CD4-positive, alpha-beta memory T cell (primary cell): ENCODE measurements at regions not wholly inside any gene's neighbourhood (a gene's known extent, or its start where the extent isn't known, plus 50 kb on each side); places are given as distances from the start of the nearest gene placed in this dataset.
"Not testable (repeated sequence)": the region's sequence is repeated elsewhere in the genome, so short reads cannot be mapped to it uniquely, and the experiment has no call there.

Experiments
- CTCF ChIA-PET: fragments of 350-600 bp; sonication (Branson Sonifier 250); formaldehyde crosslinking; loops from one replicate; lab custom pipeline; 2021; ENCODE audit warnings: inconsistent platforms; ENCODE audit not compliant: partially characterized antibody; lab: Charles Lee
- POLR2A ChIA-PET: fragments of 350-600 bp; sonication (Branson Sonifier 250); formaldehyde crosslinking; loops from one replicate; lab custom pipeline; 2021; ENCODE audit not compliant: partially characterized antibody; lab: Charles Lee
- DNase-seq, 5 donors: peaks; one replicate each; pipeline versions ENCODE4 v3.0.0 to v3.0.0-alpha.2; 2020 to 2022; ENCODE audit warnings: mixed read lengths in 1 of 5
- H3K27ac ChIP-seq: one replicate; pipeline ENCODE4 v1.7.0; 2013; ENCODE audit warnings: low read depth, low read length
- H3K27me3 ChIP-seq: 2 replicates; pipeline ENCODE4 v1.7.0; 2013; ENCODE audit warnings: mild to moderate bottlenecking, low read length, moderate library complexity; ENCODE audit not compliant: insufficient read depth
- H3K36me3 ChIP-seq: 2 replicates; pipeline ENCODE4 v1.7.0; 2013; ENCODE audit warnings: mild to moderate bottlenecking, low read length, moderate library complexity; ENCODE audit not compliant: insufficient read depth
- H3K4me1 ChIP-seq: 2 replicates; pipeline ENCODE4 v1.7.0; 2013; ENCODE audit warnings: mild to moderate bottlenecking, low read length, moderate library complexity; ENCODE audit not compliant: insufficient read depth
- H3K4me3 ChIP-seq, 2 donors: one replicate each; pipeline ENCODE4 v1.7.0; 2013; ENCODE audit warnings: low read length in 2 of 2, mild to moderate bottlenecking in 1 of 2
- H3K9me3 ChIP-seq, 2 donors: one replicate each; pipeline ENCODE4 v1.7.0; 2013; ENCODE audit warnings: low read length in 2 of 2, control low read depth in 1 of 2; ENCODE audit not compliant: control insufficient read depth in 1 of 2
- H3K27ac Mint-ChIP-seq, 7 donors: one replicate each; pipeline ENCODE4 v1.8.0; 2020 to 2021; ENCODE audit warnings: mixed read lengths in 7 of 7, mild to moderate bottlenecking in 6 of 7, inconsistent platforms in 3 of 7, moderate library complexity in 3 of 7
- H3K27me3 Mint-ChIP-seq, 2 donors: one replicate each; pipeline ENCODE4 v1.8.0; 2020 to 2021; ENCODE audit warnings: mixed read lengths in 2 of 2
- H3K36me3 Mint-ChIP-seq, 2 donors: one replicate each; pipeline ENCODE4 v1.8.0; 2020 to 2021; ENCODE audit warnings: mixed read lengths in 2 of 2, inconsistent platforms in 1 of 2, mild to moderate bottlenecking in 1 of 2
- H3K4me1 Mint-ChIP-seq, 4 donors: one replicate each; pipeline ENCODE4 v1.8.0; 2020 to 2021; ENCODE audit warnings: mixed read lengths in 4 of 4, mild to moderate bottlenecking in 1 of 4
- H3K4me3 Mint-ChIP-seq, 8 donors: one replicate each; pipeline ENCODE4 v1.8.0; 2020 to 2021; ENCODE audit warnings: mixed read lengths in 8 of 8, mild to moderate bottlenecking in 7 of 8, moderate library complexity in 6 of 8, inconsistent platforms in 3 of 8
- H3K9me3 Mint-ChIP-seq, 8 donors: one replicate each; pipeline ENCODE4 v1.8.0; 2020 to 2021; ENCODE audit warnings: mixed read lengths in 8 of 8, mild to moderate bottlenecking in 5 of 8, inconsistent platforms in 3 of 8, moderate library complexity in 1 of 8
- intact Hi-C: fragments of 100-400 bp; cut with micrococcal nuclease; formaldehyde crosslinking; loops from one replicate; pipeline ENCODE4 v1.15.1; 2023

- ChIA-PET POLR2A (no interaction called here), CTCF (no interaction called here)
- Mint-ChIP-seq H3K9me3 (peaks cover 0 to 5% (median 3%) of the 10 kb centered on the region in 8 donors), H3K27me3 (no peaks in the 10 kb centered on the region), H3K36me3 (no peaks in the 10 kb centered on the region), H3K4me1 (no peaks in the 10 kb centered on the region), H3K4me3 (no peak overlapping the region), H3K27ac (no peak overlapping the region)
- no peak overlapping the region for H3K4me3 ChIP-seq
- no peaks in the 10 kb centered on the region for H3K36me3 ChIP-seq
- DNase-seq = no peak
- no peaks in the 10 kb centered on the region for H3K9me3 ChIP-seq
- H3K27ac ChIP-seq = no peak overlapping the region
- H3K4me1 ChIP-seq = no peaks in the 10 kb centered on the region
- intact Hi-C loops = no loop called here
- H3K27me3 ChIP-seq = no peaks in the 10 kb centered on the region
These were observed 796.2 kb downstream of the KCNJ3 start for GRCh38 chr2:155494744-155495143.

DNA sequence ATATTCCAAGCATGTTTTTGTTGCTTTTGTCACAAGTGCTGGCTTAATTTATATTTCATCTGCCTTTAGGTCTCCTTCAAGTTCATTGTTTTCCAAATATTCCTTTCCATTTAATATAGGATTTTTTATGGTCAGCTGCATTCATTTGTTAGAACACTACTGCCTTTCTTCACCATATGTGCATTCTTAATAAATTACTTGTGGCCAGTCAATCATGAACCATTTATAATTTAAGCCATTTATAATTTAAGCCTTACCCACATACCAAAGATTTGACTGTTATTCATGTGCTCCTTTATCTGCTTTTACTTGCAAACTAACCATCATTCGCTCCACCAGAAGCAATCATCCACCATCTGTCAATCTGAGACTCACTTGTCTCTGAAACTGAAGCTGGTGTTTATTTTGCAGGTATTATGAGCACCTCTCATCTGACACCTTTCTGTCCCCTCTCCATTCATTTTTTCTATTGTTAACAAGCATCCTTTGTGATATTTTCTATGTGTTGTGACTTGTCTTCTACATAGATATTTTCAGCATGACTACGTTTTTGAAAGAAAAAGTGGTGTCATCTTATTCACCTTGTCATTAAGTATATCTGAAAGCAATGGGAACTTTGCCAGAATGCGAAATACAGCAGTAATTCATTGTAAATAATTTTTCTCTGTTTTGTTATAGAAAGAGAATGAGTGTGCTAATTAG is 786.8 kb downstream of the KCNJ3 start:
- Histone ChIP-seq H3K27ac (no peak overlapping the region), H3K9me3 (no peaks in the 10 kb centered on the region), H3K27me3 (no peaks in the 10 kb centered on the region), H3K4me3 (no peak overlapping the region), H3K4me1 (no peaks in the 10 kb centered on the region), H3K36me3 (no peaks in the 10 kb centered on the region)
- no peaks in the 10 kb centered on the region for H3K27me3 Mint-ChIP-seq
- no peaks in the 10 kb centered on the region for H3K36me3 Mint-ChIP-seq
- ChIA-PET POLR2A (no interaction called here), CTCF (no interaction called here)
- H3K27ac Mint-ChIP-seq = no peak overlapping the region
- H3K9me3 Mint-ChIP-seq = peaks cover 0 to 1% (median 0%) of the 10 kb centered on the region in 8 donors
- H3K4me3 Mint-ChIP-seq = peak overlapping the region in 1 of 8 donors; percentile 14
- no peaks in the 10 kb centered on the region for H3K4me1 Mint-ChIP-seq
- intact Hi-C loops = no loop called here
- DNase-seq = no peak

DNA sequence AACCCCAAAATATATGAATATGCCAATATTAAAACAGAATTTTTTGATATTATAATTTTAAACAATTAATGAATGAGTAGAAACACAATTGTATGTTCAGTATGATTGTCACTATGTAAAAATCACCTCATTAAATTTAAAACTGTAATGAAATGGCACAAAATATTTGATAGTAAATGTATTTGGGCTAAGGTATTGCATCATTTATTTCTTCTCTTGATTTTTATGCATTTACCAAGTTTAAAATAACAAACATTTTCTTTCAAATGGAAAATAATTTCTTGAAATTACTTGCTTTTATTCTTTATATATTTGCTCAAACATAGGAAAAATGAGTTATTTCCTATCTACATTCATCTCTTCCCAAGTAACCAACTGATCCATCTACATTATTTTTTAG is 782.6 kb downstream of the KCNJ3 start:
- Mint-ChIP-seq H3K4me3 (no peak overlapping the region), H3K27ac (no peak overlapping the region), H3K4me1 (no peaks in the 10 kb centered on the region), H3K36me3 (no peaks in the 10 kb centered on the region), H3K27me3 (no peaks in the 10 kb centered on the region), H3K9me3 (peaks cover 0 to 7% (median under 1%) of the 10 kb centered on the region in 8 donors)
- Histone ChIP-seq H3K27ac (no peak overlapping the region), H3K36me3 (no peaks in the 10 kb centered on the region), H3K4me3 (no peak overlapping the region), H3K27me3 (no peaks in the 10 kb centered on the region), H3K4me1 (no peaks in the 10 kb centered on the region), H3K9me3 (no peaks in the 10 kb centered on the region)
- intact Hi-C loops = no loop called here
- ChIA-PET CTCF (no interaction called here), POLR2A (no interaction called here)
- no peak for DNase-seq

DNA sequence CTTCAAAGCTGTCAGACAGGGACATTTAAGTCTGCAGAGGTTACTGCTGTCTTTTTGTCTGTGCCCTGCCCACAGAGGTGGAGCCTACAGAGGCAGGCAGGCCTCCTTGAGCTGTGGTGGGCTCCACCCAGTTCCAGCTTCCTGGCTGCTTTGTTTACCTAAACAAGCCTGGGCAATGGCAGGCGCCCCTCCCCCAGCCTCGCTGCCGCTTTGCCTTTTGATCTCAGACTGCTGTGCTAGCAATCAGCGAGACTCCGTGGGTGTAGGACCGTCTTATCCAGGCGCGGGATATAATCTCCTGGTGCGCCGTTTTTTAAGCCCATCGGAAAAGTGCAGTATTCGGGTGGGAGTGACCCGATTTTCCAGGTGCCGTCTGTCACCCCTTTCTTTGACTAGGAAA is 773.5 kb downstream of the KCNJ3 start:
- H3K4me1 Mint-ChIP-seq, H3K27ac Mint-ChIP-seq, POLR2A ChIA-PET, intact Hi-C loops, DNase-seq, H3K27ac ChIP-seq, CTCF ChIA-PET, H3K36me3 ChIP-seq, H3K4me3 Mint-ChIP-seq, H3K4me3 ChIP-seq, H3K27me3 Mint-ChIP-seq, H3K4me1 ChIP-seq, H3K27me3 ChIP-seq, H3K36me3 Mint-ChIP-seq, H3K9me3 ChIP-seq: not testable (repeated sequence)
- peaks cover 0 to 10% (median 0%) of the 10 kb centered on the region in 8 donors for H3K9me3 Mint-ChIP-seq

DNA sequence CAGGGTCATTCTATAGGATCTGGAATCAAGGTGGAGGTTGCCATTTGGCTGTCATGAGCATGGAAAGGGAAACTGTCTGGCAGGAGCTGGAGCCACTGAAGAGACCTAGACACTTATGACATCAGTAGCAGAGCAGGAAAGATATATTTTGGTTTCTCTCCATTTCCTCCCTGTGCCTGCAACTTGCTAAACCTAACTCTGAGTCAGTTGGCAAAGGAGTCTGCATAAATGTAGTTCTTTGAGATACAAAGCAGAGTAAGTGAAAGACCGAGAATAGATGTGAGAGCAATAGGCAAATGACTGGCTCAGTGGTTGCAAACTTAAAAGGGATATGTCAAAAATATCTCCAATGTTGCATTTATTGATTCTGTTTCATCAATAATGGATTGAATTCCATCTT is 757.7 kb downstream of the KCNJ3 start:
- Mint-ChIP-seq H3K4me3 (no peak overlapping the region), H3K9me3 (peaks cover 0 to 2% (median 0%) of the 10 kb centered on the region in 8 donors), H3K27me3 (no peaks in the 10 kb centered on the region), H3K4me1 (no peaks in the 10 kb centered on the region), H3K27ac (no peak overlapping the region), H3K36me3 (no peaks in the 10 kb centered on the region)
- no peak for DNase-seq
- Histone ChIP-seq H3K4me3 (no peak overlapping the region), H3K27me3 (no peaks in the 10 kb centered on the region), H3K4me1 (no peaks in the 10 kb centered on the region), H3K9me3 (no peaks in the 10 kb centered on the region), H3K27ac (no peak overlapping the region), H3K36me3 (no peaks in the 10 kb centered on the region)
- intact Hi-C loops = no loop called here
- ChIA-PET CTCF (no interaction called here), POLR2A (no interaction called here)

DNA sequence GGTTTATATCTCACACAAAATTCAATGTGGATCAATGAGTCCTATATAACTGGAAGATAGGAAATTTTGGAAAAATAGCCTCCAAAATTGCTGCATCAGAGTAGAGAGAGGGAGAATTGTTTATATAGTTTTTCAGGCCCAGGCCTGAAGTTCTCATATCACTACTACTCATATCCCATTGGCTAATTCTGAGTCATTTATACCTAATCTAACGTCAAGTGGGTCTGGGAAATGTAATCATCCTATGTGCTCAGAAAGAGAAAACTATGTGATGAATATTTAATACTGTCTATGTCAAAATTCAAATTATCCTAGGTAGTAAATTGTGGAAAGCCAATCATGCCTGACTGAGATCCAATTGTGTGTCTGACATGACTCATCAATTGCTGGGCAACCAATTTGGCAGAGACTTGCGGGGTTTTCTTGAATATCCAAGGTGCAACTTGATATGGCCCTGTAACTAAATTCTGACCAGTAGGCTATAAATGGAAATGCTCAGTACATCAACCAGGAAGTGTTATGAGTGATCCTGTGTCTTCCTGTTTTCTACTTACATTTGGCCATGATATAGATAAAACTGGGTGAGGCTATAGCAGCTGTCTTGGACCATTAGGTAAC is 744.4 kb downstream of the KCNJ3 start:
- intact Hi-C loops = no loop called here

GRCh38 chr2:155442088-155442487 is 743.6 kb downstream of the KCNJ3 start:
- Histone ChIP-seq H3K4me1 (no peaks in the 10 kb centered on the region), H3K27ac (no peak overlapping the region), H3K27me3 (no peaks in the 10 kb centered on the region), H3K4me3 (no peak overlapping the region), H3K9me3 (no peaks in the 10 kb centered on the region), H3K36me3 (no peaks in the 10 kb centered on the region)
- DNase-seq = no peak
- H3K9me3 Mint-ChIP-seq = peaks cover 0 to 7% (median 2%) of the 10 kb centered on the region in 8 donors
- CTCF ChIA-PET = no interaction called here
- POLR2A ChIA-PET = no interaction called here
- H3K27ac Mint-ChIP-seq = no peak overlapping the region
- H3K36me3 Mint-ChIP-seq = no peaks in the 10 kb centered on the region
- no peaks in the 10 kb centered on the region for H3K4me1 Mint-ChIP-seq
- no peaks in the 10 kb centered on the region for H3K27me3 Mint-ChIP-seq
- H3K4me3 Mint-ChIP-seq = no peak overlapping the region
- intact Hi-C loops = no loop called here

More for the DNA sequence above, 744.4 kb downstream of the KCNJ3 start:
- no peak overlapping the region for H3K27ac ChIP-seq
- ChIA-PET POLR2A (no interaction called here), CTCF (no interaction called here)
- no peaks in the 10 kb centered on the region for H3K36me3 ChIP-seq
- H3K4me1 ChIP-seq = no peaks in the 10 kb centered on the region
- H3K4me1 Mint-ChIP-seq = no peaks in the 10 kb centered on the region
- no peaks in the 10 kb centered on the region for H3K27me3 ChIP-seq
- H3K27me3 Mint-ChIP-seq = no peaks in the 10 kb centered on the region
- no peak overlapping the region for H3K27ac Mint-ChIP-seq
- no peak overlapping the region for H3K4me3 Mint-ChIP-seq
- H3K9me3 Mint-ChIP-seq = peaks cover 0 to 7% (median 2%) of the 10 kb centered on the region in 8 donors
- no peaks in the 10 kb centered on the region for H3K36me3 Mint-ChIP-seq
- no peak for DNase-seq
- H3K9me3 ChIP-seq = no peaks in the 10 kb centered on the region
- H3K4me3 ChIP-seq = no peak overlapping the region
